GM10248 (cell line): ENCODE measurements at regions not wholly inside any gene's neighbourhood (a gene's known extent, or its start where the extent isn't known, plus 50 kb on each side); places are given as distances from the start of the nearest gene placed in this dataset.

ENCODE experiments used
- CTCF ChIA-PET: fragments of 300-600 bp; sonication (Branson Sonifier 250); formaldehyde crosslinking; extraction: SDS; loops from one replicate; lab custom pipeline; 2021; ENCODE audit warnings: antibody characterized with exemption; lab: Yijun Ruan, JAX
- POLR2A ChIA-PET: fragments of 350-650 bp; sonication (Branson Sonifier 250); formaldehyde crosslinking; extraction: SDS; loops from one replicate; lab custom pipeline; 2020; ENCODE audit warnings: antibody characterized with exemption; lab: Yijun Ruan, JAX
- DNase-seq: peaks from one replicate; pipeline ENCODE4 v3.0.0; 2012; ENCODE audit errors: extremely low spot score
- CTCF ChIP-seq: IDR thresholded peaks from 2 replicates; pipeline ENCODE4 v1.5.1; 2012; ENCODE audit warnings: mild to moderate bottlenecking, low read depth; ENCODE audit errors: extremely low read depth, missing control alignments, control extremely low read depth

- ChIA-PET CTCF (no interaction called here), POLR2A (no interaction called here)
- DNase-seq = no peak
- TF ChIP-seq CTCF = no peak
Measured at GRCh38 chr6:63425493-63425892, 105.7 kb upstream of the LGSN start.

GRCh38 chr6:63426844-63427243 is 107.1 kb upstream of the LGSN start:
- ChIA-PET POLR2A (no interaction called here), CTCF (no interaction called here)
- no peak for DNase-seq
- TF ChIP-seq CTCF = no peak

- CTCF ChIA-PET = interaction anchor here (0.9 kb wide), 1 partner anchor 23 kb away, joined by 3 read pairs; no protein-coding TSS in a partner anchor
- POLR2A ChIA-PET = no interaction called here
- no peak for DNase-seq
- no peak for TF ChIP-seq CTCF
Measured at GRCh38 chr6:63427951-63428350, 108.2 kb upstream of the LGSN start.

- ChIA-PET POLR2A (no interaction called here), CTCF (no interaction called here)
- no peak for DNase-seq
- TF ChIP-seq CTCF = no peak
Measured at GRCh38 chr6:63430985-63431519, 111.3 kb upstream of the LGSN start.

GRCh38 chr6:63434943-63435342 is 115.2 kb upstream of the LGSN start:
- TF ChIP-seq CTCF = no peak
- ChIA-PET POLR2A (no interaction called here), CTCF (no interaction called here)
- no peak for DNase-seq

GRCh38 chr6:63436356-63436755 is 116.6 kb upstream of the LGSN start:
- no peak for TF ChIP-seq CTCF
- ChIA-PET CTCF (no interaction called here), POLR2A (no interaction called here)
- DNase-seq = no peak

GRCh38 chr6:63437058-63437457 is 117.3 kb upstream of the LGSN start:
- ChIA-PET CTCF (no interaction called here), POLR2A (no interaction called here)
- no peak for TF ChIP-seq CTCF
- DNase-seq = no peak
